ENCODE measurements at regions not wholly inside any gene's neighbourhood (a gene's known extent, or its start where the extent isn't known, plus 50 kb on each side); places are given as distances from the start of the nearest gene placed in this dataset.

GRCh38 chr4:132504438-132504837 is 644.7 kb upstream of the PCDH10 start:
- intact Hi-C loops (cut with micrococcal nuclease): no loop called here
- Histone ChIP-seq H3K4me3 (no peak overlapping the region), H3K27me3 (ENCODE audit: low read depth) (no peaks in the 10 kb centered on the region), H3K4me1 (no peaks in the 10 kb centered on the region), H3K36me3 (no peaks in the 10 kb centered on the region), H3K27ac (replicated peaks) (no peak overlapping the region), H3K9me3 (replicated peaks) (no peaks in the 10 kb centered on the region)
- no peak for DNase-seq
- TF ChIP-seq, protein P1, sequence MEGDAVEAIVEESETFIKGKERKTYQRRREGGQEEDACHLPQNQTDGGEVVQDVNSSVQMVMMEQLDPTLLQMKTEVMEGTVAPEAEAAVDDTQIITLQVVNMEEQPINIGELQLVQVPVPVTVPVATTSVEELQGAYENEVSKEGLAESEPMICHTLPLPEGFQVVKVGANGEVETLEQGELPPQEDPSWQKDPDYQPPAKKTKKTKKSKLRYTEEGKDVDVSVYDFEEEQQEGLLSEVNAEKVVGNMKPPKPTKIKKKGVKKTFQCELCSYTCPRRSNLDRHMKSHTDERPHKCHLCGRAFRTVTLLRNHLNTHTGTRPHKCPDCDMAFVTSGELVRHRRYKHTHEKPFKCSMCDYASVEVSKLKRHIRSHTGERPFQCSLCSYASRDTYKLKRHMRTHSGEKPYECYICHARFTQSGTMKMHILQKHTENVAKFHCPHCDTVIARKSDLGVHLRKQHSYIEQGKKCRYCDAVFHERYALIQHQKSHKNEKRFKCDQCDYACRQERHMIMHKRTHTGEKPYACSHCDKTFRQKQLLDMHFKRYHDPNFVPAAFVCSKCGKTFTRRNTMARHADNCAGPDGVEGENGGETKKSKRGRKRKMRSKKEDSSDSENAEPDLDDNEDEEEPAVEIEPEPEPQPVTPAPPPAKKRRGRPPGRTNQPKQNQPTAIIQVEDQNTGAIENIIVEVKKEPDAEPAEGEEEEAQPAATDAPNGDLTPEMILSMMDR (IDR thresholded peaks at IDR 0.05; ENCODE audit: borderline replicate concordance): no peak

- no peaks in the 10 kb centered on the region for H3K9me3 ChIP-seq (replicated peaks)
- H3K4me3 ChIP-seq: no peak overlapping the region
- H3K27me3 ChIP-seq (ENCODE audit: low read depth): no peaks in the 10 kb centered on the region
- H3K27ac ChIP-seq (replicated peaks): no peak overlapping the region
- intact Hi-C loops (cut with micrococcal nuclease): no loop called here
- H3K36me3 ChIP-seq: no peaks in the 10 kb centered on the region
- H3K4me1 ChIP-seq: no peaks in the 10 kb centered on the region
- no peak for DNase-seq
- TF ChIP-seq, protein P1 (IDR thresholded peaks at IDR 0.05; ENCODE audit: borderline replicate concordance): no peak
These were observed 642.5 kb upstream of the PCDH10 start for GRCh38 chr4:132506568-132506967.

GRCh38 chr4:132513491-132513890 is 635.6 kb upstream of the PCDH10 start:
- TF ChIP-seq, protein P1 (IDR thresholded peaks at IDR 0.05; ENCODE audit: borderline replicate concordance): no peak

GRCh38 chr4:132526652-132527051 is 622.4 kb upstream of the PCDH10 start:
- no peaks in the 10 kb centered on the region for H3K27me3 ChIP-seq (ENCODE audit: low read depth)
- no peak overlapping the region for H3K27ac ChIP-seq (replicated peaks)
- TF ChIP-seq, protein P1 (IDR thresholded peaks at IDR 0.05; ENCODE audit: borderline replicate concordance): no peak
- no peak overlapping the region for H3K4me3 ChIP-seq
- no peak for DNase-seq
- H3K9me3 ChIP-seq (replicated peaks): peaks cover 12% of the 10 kb centered on the region
- H3K36me3 ChIP-seq: no peaks in the 10 kb centered on the region
- intact Hi-C loops (cut with micrococcal nuclease): no loop called here
- no peaks in the 10 kb centered on the region for H3K4me1 ChIP-seq

More at GRCh38 chr4:132513491-132513890, 635.6 kb upstream of the PCDH10 start:
- no peaks in the 10 kb centered on the region for H3K36me3 ChIP-seq
- no peak overlapping the region for H3K27ac ChIP-seq (replicated peaks)
- H3K9me3 ChIP-seq (replicated peaks): peaks cover 13% of the 10 kb centered on the region
- no peaks in the 10 kb centered on the region for H3K4me1 ChIP-seq
- no peaks in the 10 kb centered on the region for H3K27me3 ChIP-seq (ENCODE audit: low read depth)
- DNase-seq: no peak
- no peak overlapping the region for H3K4me3 ChIP-seq
- intact Hi-C loops (cut with micrococcal nuclease): no loop called here

GRCh38 chr4:132527817-132528216 is 621.3 kb upstream of the PCDH10 start:
- TF ChIP-seq, protein P1 (IDR thresholded peaks at IDR 0.05; ENCODE audit: borderline replicate concordance): no peak
- Histone ChIP-seq H3K9me3 (replicated peaks) (peaks cover 6% of the 10 kb centered on the region), H3K36me3 (no peaks in the 10 kb centered on the region), H3K27ac (replicated peaks) (no peak overlapping the region), H3K4me1 (no peaks in the 10 kb centered on the region), H3K27me3 (ENCODE audit: low read depth) (no peaks in the 10 kb centered on the region), H3K4me3 (no peak overlapping the region)
- intact Hi-C loops (cut with micrococcal nuclease): no loop called here
- no peak for DNase-seq

GRCh38 chr4:132530861-132531260 is 618.2 kb upstream of the PCDH10 start:
- H3K4me1 ChIP-seq: no peaks in the 10 kb centered on the region
- H3K36me3 ChIP-seq: no peaks in the 10 kb centered on the region
- H3K4me3 ChIP-seq: no peak overlapping the region
- TF ChIP-seq, protein P1 (IDR thresholded peaks at IDR 0.05; ENCODE audit: borderline replicate concordance): no peak
- no peak for DNase-seq
- no peaks in the 10 kb centered on the region for H3K9me3 ChIP-seq (replicated peaks)
- H3K27me3 ChIP-seq (ENCODE audit: low read depth): no peaks in the 10 kb centered on the region
- H3K27ac ChIP-seq (replicated peaks): no peak overlapping the region
- intact Hi-C loops (cut with micrococcal nuclease): no loop called here

Measured in left ventricle myocardium inferior (tissue), 1 donor.